SU-DHL-6 (cell line): ENCODE measurements at regions not wholly inside any gene's neighbourhood (a gene's known extent, or its start where the extent isn't known, plus 50 kb on each side); places are given as distances from the start of the nearest gene placed in this dataset.
"Not testable (repeated sequence)": the region's sequence is repeated elsewhere in the genome, so short reads cannot be mapped to it uniquely, and the experiment has no call there.

Experiments used
- CTCF ChIP-seq: fragments of 200-600 bp; sonication (generic); IDR thresholded peaks from one replicate; pipeline ENCODE4 v1.5.1; 2017; ENCODE audit warnings: antibody characterized with exemption, mild to moderate bottlenecking, low read length, moderate library complexity; ENCODE audit not compliant: insufficient read depth, poor library complexity, severe bottlenecking
- EZH2phosphoT487 ChIP-seq: fragments of 200-600 bp; sonication (generic), shearing (Covaris generic); conservative IDR thresholded peaks from 2 replicates; pipeline ENCODE4 v1.6.1; 2018; ENCODE audit warnings: mild to moderate bottlenecking, antibody characterized with exemption, low read length, moderate library complexity, mixed read lengths

DNA sequence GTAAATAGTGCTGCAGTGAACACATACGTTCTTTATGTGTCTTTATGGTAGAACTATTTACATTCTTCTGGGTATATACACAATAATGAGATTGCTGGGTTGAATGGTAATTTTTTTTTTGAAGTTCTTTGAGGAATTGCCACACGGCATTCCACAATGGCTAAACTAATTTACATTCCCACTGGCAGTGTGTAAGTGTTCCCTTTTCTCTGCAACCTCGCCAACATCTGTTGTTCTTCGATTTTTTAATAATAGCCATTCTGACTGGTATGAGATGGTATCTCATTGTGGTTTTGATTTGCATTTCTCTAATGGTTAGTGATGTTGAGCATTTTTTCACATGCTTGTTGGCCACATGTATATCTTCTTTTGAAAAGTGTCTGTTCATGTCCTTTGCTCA, 609.5 kb downstream of the DNAH5 start:
- TF ChIP-seq CTCF, EZH2phosphoT487: not testable (repeated sequence)
